ENCODE measurements at regions not wholly inside any gene's neighbourhood (a gene's known extent, or its start where the extent isn't known, plus 50 kb on each side); places are given as distances from the start of the nearest gene placed in this dataset.
A peak's percentile ranks its signal among the peaks of the same experiment; 100 is the strongest.
"Not testable (repeated sequence)": the region's sequence is repeated elsewhere in the genome, so short reads cannot be mapped to it uniquely, and the experiment has no call there.

DNA sequence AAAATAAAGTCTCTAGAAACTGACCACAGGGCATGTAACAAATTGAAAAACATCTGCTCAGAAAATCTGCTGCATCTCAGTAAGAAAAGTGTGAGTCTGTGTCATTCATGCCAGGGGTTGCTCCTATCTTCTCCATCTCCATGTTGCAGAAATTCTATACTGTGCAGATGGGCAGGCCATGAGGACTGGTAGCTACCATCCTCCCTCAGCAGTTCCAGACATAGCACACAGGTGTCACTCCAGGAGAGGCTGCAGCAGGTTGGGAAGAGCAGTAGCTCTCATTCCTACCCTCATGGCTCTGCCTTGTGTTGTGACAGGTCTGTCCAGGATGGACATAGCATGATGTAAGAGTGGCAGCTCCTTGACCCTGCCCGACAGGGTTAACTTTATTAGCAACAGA, 173.4 kb downstream of the NDUFS4 start:
- Histone ChIP-seq H3K4me1 (ENCODE audit: control insufficient read depth, insufficient read depth, low read length) (no peaks in the 10 kb centered on the region), H3K27ac (ENCODE audit: low read length) (no peak overlapping the region), H3K4me3 (ENCODE audit: low read length in 2 of 2) (no peak overlapping the region), H3K27me3 (ENCODE audit: control insufficient read depth in 1 of 2, insufficient read depth in 2 of 2, low read length in 2 of 2) (no peaks in the 10 kb centered on the region), H3K36me3 (ENCODE audit: control insufficient read depth in 2 of 2, insufficient read depth in 2 of 2, low read length in 2 of 2) (no peaks in the 10 kb centered on the region), H3K9ac (ENCODE audit: low read length in 2 of 2) (no peak overlapping the region), H3K9me3 (ENCODE audit: control insufficient read depth in 2 of 2, low read length in 2 of 2) (peaks cover 0 to 6% of the 10 kb centered on the region in 2 donors)

DNA sequence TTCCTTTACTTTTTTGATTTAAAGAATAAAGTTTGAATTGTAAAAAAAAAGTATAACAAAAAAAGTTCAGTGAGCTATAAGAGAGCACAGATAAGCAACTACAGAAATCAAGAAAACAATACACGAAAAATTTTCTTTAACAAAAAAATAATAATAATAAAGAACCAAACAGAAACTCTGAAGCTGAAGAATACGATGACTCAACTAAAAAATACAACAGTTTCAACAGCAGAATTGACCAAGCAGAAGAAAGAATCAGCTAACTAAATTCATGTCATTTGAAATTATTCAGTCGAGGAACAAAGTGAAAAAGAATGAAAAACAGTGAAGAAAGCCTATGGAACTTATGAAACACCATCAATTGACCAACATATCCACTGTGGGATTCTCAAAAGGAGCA, 177.7 kb downstream of the NDUFS4 start:
- no peak overlapping the region for H3K9ac ChIP-seq (ENCODE audit: low read length in 2 of 2)
- H3K27me3 ChIP-seq (ENCODE audit: control insufficient read depth in 1 of 2, insufficient read depth in 2 of 2, low read length in 2 of 2): no peaks in the 10 kb centered on the region
- no peaks in the 10 kb centered on the region for H3K36me3 ChIP-seq (ENCODE audit: control insufficient read depth in 2 of 2, insufficient read depth in 2 of 2, low read length in 2 of 2)
- peaks cover 0 to 6% of the 10 kb centered on the region in 2 donors for H3K9me3 ChIP-seq (ENCODE audit: control insufficient read depth in 2 of 2, low read length in 2 of 2)
- no peaks in the 10 kb centered on the region for H3K4me1 ChIP-seq (ENCODE audit: control insufficient read depth, insufficient read depth, low read length)
- no peak overlapping the region for H3K4me3 ChIP-seq (ENCODE audit: low read length in 2 of 2)
- no peak overlapping the region for H3K27ac ChIP-seq (ENCODE audit: low read length)

DNA sequence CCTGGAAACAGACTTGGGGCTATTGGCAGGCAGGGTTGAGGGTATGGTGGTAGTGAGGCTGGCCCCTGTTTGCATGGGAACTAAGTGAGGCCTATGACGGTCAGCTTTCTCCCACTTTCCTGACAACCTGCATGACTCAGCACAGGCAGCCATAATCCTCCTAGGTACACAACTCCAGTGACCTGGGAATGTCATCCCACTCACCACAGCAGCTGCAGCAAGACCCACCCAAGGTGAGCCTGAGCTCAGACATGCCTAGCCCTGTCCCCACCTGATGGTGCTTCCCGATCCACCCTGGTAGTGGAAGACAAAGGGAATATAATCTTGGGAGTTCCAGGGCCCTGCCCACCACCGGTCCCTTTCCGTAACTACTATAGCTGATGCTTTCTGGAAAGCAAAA, 178.7 kb downstream of the NDUFS4 start:
- no peak overlapping the region for H3K4me3 ChIP-seq (ENCODE audit: low read length in 2 of 2)
- no peaks in the 10 kb centered on the region for H3K36me3 ChIP-seq (ENCODE audit: control insufficient read depth in 2 of 2, insufficient read depth in 2 of 2, low read length in 2 of 2)
- H3K27ac ChIP-seq (ENCODE audit: low read length): no peak overlapping the region
- no peaks in the 10 kb centered on the region for H3K4me1 ChIP-seq (ENCODE audit: control insufficient read depth, insufficient read depth, low read length)
- H3K27me3 ChIP-seq (ENCODE audit: control insufficient read depth in 1 of 2, insufficient read depth in 2 of 2, low read length in 2 of 2): no peaks in the 10 kb centered on the region
- H3K9me3 ChIP-seq (ENCODE audit: control insufficient read depth in 2 of 2, low read length in 2 of 2): peaks cover 0 to 6% of the 10 kb centered on the region in 2 donors
- no peak overlapping the region for H3K9ac ChIP-seq (ENCODE audit: low read length in 2 of 2)

DNA sequence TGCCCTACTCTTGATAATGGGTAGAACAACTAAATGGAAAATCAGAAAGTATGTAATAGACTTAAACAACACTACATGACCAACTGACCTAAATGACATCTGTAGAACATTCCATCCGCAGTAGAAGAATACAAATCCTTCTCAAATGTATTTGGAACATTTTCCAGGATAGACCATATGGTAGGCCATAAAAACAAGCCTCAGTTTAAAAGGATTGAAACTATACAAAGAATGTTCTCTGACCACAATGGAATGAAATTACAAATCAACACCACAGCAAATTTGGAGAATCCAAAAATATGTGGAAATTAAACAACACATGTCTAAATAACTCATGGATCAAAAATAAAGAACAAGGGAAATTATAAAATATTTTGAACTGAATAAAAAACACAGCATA, 189.2 kb downstream of the NDUFS4 start:
- no peak overlapping the region for H3K27ac ChIP-seq (ENCODE audit: low read length)
- no peaks in the 10 kb centered on the region for H3K36me3 ChIP-seq (ENCODE audit: control insufficient read depth in 2 of 2, insufficient read depth in 2 of 2, low read length in 2 of 2)
- peaks cover 5 to 9% of the 10 kb centered on the region in 2 donors for H3K9me3 ChIP-seq (ENCODE audit: control insufficient read depth in 2 of 2, low read length in 2 of 2)
- H3K27me3 ChIP-seq (ENCODE audit: control insufficient read depth in 1 of 2, insufficient read depth in 2 of 2, low read length in 2 of 2): no peaks in the 10 kb centered on the region
- H3K9ac ChIP-seq (ENCODE audit: low read length in 2 of 2): no peak overlapping the region
- no peak overlapping the region for H3K4me3 ChIP-seq (ENCODE audit: low read length in 2 of 2)
- H3K4me1 ChIP-seq (ENCODE audit: control insufficient read depth, insufficient read depth, low read length): no peaks in the 10 kb centered on the region

DNA sequence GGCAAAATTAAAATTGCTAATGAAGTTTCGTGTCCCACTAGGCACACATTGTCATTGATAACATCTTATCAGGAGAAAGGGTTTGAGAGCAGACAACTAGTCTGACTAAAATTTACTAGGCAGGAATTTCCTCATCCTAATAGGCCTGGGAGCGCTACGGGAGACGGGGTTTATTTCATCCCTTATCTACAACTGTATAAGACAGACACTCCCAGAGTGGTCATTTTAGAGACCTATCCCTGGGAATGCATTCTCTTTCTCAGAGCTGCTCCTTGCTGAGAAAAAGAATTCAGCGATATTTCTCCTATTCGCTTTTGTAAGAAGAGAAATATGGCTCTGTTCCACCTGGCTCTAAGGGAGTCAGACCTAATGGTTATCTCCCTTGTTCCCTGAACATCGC, 191.8 kb downstream of the NDUFS4 start:
- H3K9ac ChIP-seq (ENCODE audit: low read length in 2 of 2); H3K9me3 ChIP-seq (ENCODE audit: control insufficient read depth in 2 of 2, low read length in 2 of 2); H3K27ac ChIP-seq (ENCODE audit: low read length); H3K4me3 ChIP-seq (ENCODE audit: low read length in 2 of 2); H3K36me3 ChIP-seq (ENCODE audit: control insufficient read depth in 2 of 2, insufficient read depth in 2 of 2, low read length in 2 of 2); H3K27me3 ChIP-seq (ENCODE audit: control insufficient read depth in 1 of 2, insufficient read depth in 2 of 2, low read length in 2 of 2); H3K4me1 ChIP-seq (ENCODE audit: control insufficient read depth, insufficient read depth, low read length): not testable (repeated sequence)

DNA sequence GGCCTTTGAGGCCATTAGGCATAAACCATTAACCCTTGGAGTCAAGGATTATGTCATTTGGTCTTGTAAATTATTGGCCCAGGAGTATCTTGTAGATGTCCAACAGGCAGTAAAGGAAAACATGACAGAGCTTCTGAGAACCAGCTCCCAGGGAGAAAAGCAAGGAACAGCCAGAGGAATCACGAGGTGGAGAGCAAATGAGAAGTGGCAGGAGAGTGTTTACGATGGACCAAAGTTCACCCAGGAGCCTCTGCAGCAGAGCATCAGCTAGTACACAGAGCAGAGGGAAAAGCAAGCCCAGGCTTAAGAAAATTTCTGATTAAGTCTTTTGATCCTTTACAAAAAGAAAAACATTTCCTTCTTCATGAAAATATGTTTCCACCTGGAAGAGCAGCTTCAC, 206.2 kb downstream of the NDUFS4 start:
- Histone ChIP-seq H3K9me3 (ENCODE audit: control insufficient read depth in 2 of 2, low read length in 2 of 2) (peaks cover 6% of the 10 kb centered on the region in 2 donors), H3K9ac (ENCODE audit: low read length in 2 of 2) (no peak overlapping the region), H3K27ac (ENCODE audit: low read length) (no peak overlapping the region), H3K4me1 (ENCODE audit: control insufficient read depth, insufficient read depth, low read length) (no peaks in the 10 kb centered on the region), H3K27me3 (ENCODE audit: control insufficient read depth in 1 of 2, insufficient read depth in 2 of 2, low read length in 2 of 2) (no peaks in the 10 kb centered on the region), H3K4me3 (ENCODE audit: low read length in 2 of 2) (no peak overlapping the region), H3K36me3 (ENCODE audit: control insufficient read depth in 2 of 2, insufficient read depth in 2 of 2, low read length in 2 of 2) (no peaks in the 10 kb centered on the region)

DNA sequence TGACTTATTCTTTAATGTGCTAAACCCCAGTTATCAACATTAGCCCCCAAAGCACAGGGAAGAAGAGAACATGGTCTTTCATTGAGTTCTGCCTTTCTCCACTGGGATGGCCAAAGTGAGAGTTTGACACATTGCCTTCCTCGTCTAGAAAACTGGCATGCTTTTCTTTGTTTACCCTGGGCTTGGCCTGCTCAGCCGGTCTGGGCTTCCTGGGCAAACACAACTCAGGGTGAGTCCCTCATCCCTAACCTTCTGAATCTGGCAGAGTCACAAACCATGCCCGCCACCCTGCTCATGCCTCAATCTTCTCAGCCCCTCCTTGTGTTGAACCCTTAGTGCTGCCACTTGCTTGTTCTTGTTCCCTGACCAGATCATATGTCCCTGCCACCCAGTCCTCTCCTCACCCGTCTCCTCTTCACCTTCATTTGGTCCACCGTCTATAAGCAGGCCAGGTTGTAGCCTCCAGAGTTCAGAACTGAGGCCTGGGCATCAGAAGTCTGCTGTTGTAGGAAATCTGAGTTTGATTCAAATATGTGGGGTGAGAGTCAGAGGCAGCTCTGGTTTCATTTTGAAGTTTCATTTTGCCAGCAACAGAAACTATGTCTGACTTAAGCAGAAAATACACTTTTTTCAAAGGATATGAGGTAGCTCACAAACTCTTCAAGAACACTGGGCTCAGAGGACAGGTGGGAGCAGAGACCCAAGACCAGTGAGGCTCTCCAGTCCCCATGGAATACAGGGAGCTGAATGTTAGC, 217.6 kb downstream of the NDUFS4 start:
- H3K9ac ChIP-seq (ENCODE audit: low read length in 2 of 2): no peak overlapping the region
- no peaks in the 10 kb centered on the region for H3K36me3 ChIP-seq (ENCODE audit: control insufficient read depth in 2 of 2, insufficient read depth in 2 of 2, low read length in 2 of 2)
- no peaks in the 10 kb centered on the region for H3K27me3 ChIP-seq (ENCODE audit: control insufficient read depth in 1 of 2, insufficient read depth in 2 of 2, low read length in 2 of 2)
- no peaks in the 10 kb centered on the region for H3K9me3 ChIP-seq (ENCODE audit: control insufficient read depth in 2 of 2, low read length in 2 of 2)
- H3K4me3 ChIP-seq (ENCODE audit: low read length in 2 of 2): no peak overlapping the region
- H3K27ac ChIP-seq (ENCODE audit: low read length): no peak overlapping the region
- H3K4me1 ChIP-seq (ENCODE audit: control insufficient read depth, insufficient read depth, low read length): no peaks in the 10 kb centered on the region

DNA sequence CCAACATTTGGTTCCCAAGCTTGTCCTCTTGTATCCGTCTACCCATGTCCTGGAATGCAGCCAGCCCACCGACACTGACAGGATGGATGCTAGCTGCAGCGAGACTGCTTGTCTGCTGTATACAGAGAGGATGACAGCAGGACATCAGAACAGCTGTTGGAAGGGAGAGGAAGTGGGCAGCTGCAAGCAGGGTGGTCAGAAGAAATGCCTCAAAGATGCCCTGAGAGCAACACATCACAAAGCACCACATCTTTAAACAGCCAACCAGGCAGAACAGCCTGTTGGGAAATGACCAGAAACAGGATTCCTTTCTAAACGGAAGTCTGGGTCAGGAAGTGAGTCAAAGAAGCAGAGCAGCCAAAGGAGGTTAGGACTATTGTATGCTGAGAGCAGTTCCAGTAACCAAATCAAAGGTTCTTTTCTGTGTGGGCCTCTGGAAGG, 219.1 kb downstream of the NDUFS4 start:
- Histone ChIP-seq H3K9me3 (ENCODE audit: control insufficient read depth in 2 of 2, low read length in 2 of 2) (no peaks in the 10 kb centered on the region), H3K9ac (ENCODE audit: low read length in 2 of 2) (no peak overlapping the region), H3K36me3 (ENCODE audit: control insufficient read depth in 2 of 2, insufficient read depth in 2 of 2, low read length in 2 of 2) (no peaks in the 10 kb centered on the region), H3K4me1 (ENCODE audit: control insufficient read depth, insufficient read depth, low read length) (no peaks in the 10 kb centered on the region), H3K27ac (ENCODE audit: low read length) (no peak overlapping the region), H3K27me3 (ENCODE audit: control insufficient read depth in 1 of 2, insufficient read depth in 2 of 2, low read length in 2 of 2) (no peaks in the 10 kb centered on the region), H3K4me3 (ENCODE audit: low read length in 2 of 2) (peak overlapping the region in 1 of 2 donors; percentile 23)

DNA sequence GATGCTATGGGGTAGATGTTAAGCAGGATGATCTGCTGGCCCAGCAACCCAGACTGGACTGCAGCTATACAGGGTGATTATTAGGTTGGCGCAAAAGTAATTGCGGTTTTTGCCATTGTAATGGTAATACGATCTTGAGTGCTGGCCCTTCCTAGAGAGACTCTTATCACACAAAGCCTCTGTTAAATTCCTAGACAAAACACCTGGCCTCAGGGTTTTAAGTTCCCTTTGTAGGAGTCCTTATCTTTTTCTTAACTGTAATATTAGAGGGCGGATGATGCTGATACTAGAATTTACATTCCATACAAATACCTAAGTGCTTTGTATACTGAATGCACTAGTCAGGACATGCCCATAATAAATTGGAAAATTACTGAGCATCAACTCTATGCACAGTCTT, 222.2 kb downstream of the NDUFS4 start:
- Histone ChIP-seq H3K9me3 (ENCODE audit: control insufficient read depth in 2 of 2, low read length in 2 of 2) (no peaks in the 10 kb centered on the region), H3K27me3 (ENCODE audit: control insufficient read depth in 1 of 2, insufficient read depth in 2 of 2, low read length in 2 of 2) (no peaks in the 10 kb centered on the region), H3K9ac (ENCODE audit: low read length in 2 of 2) (no peak overlapping the region), H3K4me3 (ENCODE audit: low read length in 2 of 2) (no peak overlapping the region), H3K4me1 (ENCODE audit: control insufficient read depth, insufficient read depth, low read length) (no peaks in the 10 kb centered on the region), H3K36me3 (ENCODE audit: control insufficient read depth in 2 of 2, insufficient read depth in 2 of 2, low read length in 2 of 2) (no peaks in the 10 kb centered on the region), H3K27ac (ENCODE audit: low read length) (no peak overlapping the region)

DNA sequence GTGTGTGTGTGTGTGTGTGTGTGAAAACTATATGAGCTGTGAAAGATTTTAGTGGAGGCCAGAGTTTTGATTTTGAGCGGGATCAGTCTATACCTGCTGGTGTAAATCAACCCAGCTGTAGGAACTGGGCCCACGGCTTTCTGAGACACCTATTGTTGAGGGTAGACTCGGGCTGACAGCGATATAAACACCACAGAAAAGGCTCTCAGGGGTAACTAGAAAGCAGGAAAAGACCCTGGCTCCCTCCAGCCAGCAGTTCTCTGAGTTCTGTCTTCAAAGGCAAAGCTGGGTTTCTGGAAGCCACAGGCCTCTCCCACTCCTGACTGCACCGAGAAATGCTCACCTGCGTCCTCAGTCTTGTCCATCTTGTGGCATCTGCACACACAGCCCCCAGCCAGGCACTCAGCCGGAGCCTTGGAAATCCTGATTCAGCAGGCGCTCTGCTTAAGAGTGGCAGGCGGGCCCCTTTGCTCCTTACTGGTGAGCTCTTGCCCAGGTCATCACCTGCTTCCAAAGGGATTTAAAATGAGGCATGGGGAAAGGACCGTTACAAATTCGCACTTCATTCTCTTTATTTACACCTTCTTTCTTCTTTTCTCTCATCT, 223.3 kb downstream of the NDUFS4 start:
- peaks cover 0 to 3% of the 10 kb centered on the region in 2 donors for H3K9me3 ChIP-seq (ENCODE audit: control insufficient read depth in 2 of 2, low read length in 2 of 2)
- no peaks in the 10 kb centered on the region for H3K27me3 ChIP-seq (ENCODE audit: control insufficient read depth in 1 of 2, insufficient read depth in 2 of 2, low read length in 2 of 2)
- H3K36me3 ChIP-seq (ENCODE audit: control insufficient read depth in 2 of 2, insufficient read depth in 2 of 2, low read length in 2 of 2): no peaks in the 10 kb centered on the region
- H3K4me1 ChIP-seq (ENCODE audit: control insufficient read depth, insufficient read depth, low read length): no peaks in the 10 kb centered on the region
- no peak overlapping the region for H3K4me3 ChIP-seq (ENCODE audit: low read length in 2 of 2)
- no peak overlapping the region for H3K9ac ChIP-seq (ENCODE audit: low read length in 2 of 2)
- no peak overlapping the region for H3K27ac ChIP-seq (ENCODE audit: low read length)

DNA sequence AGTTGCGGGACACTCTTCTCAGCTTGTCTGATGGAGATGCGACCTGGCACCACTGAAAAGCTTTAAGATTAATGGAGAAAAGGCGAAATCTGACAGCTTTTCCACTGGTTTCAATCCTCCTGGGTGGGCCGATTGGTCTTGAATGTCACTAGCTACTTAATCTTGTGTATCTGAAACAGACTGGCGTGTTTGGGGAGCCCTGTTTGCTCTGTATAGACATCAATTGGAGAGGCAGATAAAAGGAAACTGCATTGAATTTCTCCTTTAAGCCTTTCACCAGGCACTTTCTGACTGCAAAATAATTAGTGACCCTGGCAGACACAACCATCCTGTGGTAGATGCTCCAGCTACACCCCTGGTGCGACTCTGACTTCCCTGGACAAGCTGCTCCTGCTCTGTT, 224.2 kb downstream of the NDUFS4 start:
- Histone ChIP-seq H3K36me3 (ENCODE audit: control insufficient read depth in 2 of 2, insufficient read depth in 2 of 2, low read length in 2 of 2) (no peaks in the 10 kb centered on the region), H3K4me3 (ENCODE audit: low read length in 2 of 2) (no peak overlapping the region), H3K27me3 (ENCODE audit: control insufficient read depth in 1 of 2, insufficient read depth in 2 of 2, low read length in 2 of 2) (no peaks in the 10 kb centered on the region), H3K27ac (ENCODE audit: low read length) (no peak overlapping the region), H3K4me1 (ENCODE audit: control insufficient read depth, insufficient read depth, low read length) (no peaks in the 10 kb centered on the region), H3K9me3 (ENCODE audit: control insufficient read depth in 2 of 2, low read length in 2 of 2) (peaks cover 0 to 3% of the 10 kb centered on the region in 2 donors), H3K9ac (ENCODE audit: low read length in 2 of 2) (no peak overlapping the region)

All from stomach smooth muscle (tissue), 2 donors.